SK-N-MC (cell line): ENCODE measurements at regions not wholly inside any gene's neighbourhood (a gene's known extent, or its start where the extent isn't known, plus 50 kb on each side); places are given as distances from the start of the nearest gene placed in this dataset.

Experiments
- DNase-seq: peaks from one replicate; pipeline ENCODE4 v3.0.0-alpha.2; 2011; ENCODE audit warnings: low read depth, low spot score
- H3K27ac ChIP-seq: fragments of 200-600 bp; sonication (generic); 2 replicates; pipeline ENCODE4 v1.5.1; 2016; ENCODE audit warnings: mixed run types
- H3K36me3 ChIP-seq: fragments of 200-600 bp; sonication (generic); 2 replicates; pipeline ENCODE4 v1.6.1; 2017; ENCODE audit warnings: antibody characterized with exemption, low read length, mixed read lengths; ENCODE audit not compliant: insufficient read depth
- H3K4me3 ChIP-seq: fragments of 200-600 bp; sonication (generic); 2 replicates; pipeline ENCODE4 v1.5.1; 2016
- H3K9ac ChIP-seq: fragments of 200-600 bp; sonication (generic); 2 replicates; pipeline ENCODE4 v1.8.0; 2017; ENCODE audit warnings: mixed run types, mixed read lengths; ENCODE audit not compliant: insufficient read length
- H3K9me3 ChIP-seq: fragments of 200-600 bp; sonication (generic); 2 replicates; pipeline ENCODE4 v1.6.1; 2017; ENCODE audit warnings: low read depth, mild to moderate bottlenecking, antibody characterized with exemption, low read length, moderate library complexity, mixed read lengths
- EZH2 ChIP-seq: fragments of 200-600 bp; sonication (generic); IDR thresholded peaks from one replicate; pipeline ENCODE4 v1.6.1; 2017; ENCODE audit warnings: antibody characterized with exemption
- FOXP2 ChIP-seq: optimal IDR thresholded peaks from 2 replicates; pipeline ENCODE3; 2011; ENCODE audit warnings: mild to moderate bottlenecking, moderate library complexity; ENCODE audit not compliant: insufficient read depth; ENCODE audit errors: extremely low read length, control extremely low read depth
- POLR2AphosphoS5 ChIP-seq: IDR thresholded peaks from 2 replicates; pipeline ENCODE4 v1.6.1; 2012; ENCODE audit warnings: mild to moderate bottlenecking, low read depth, low read length, borderline replicate concordance

GRCh38 chr9:94017939-94018531 lies 62.9 kb upstream of the BARX1 start:
- no peaks in the 10 kb centered on the region for H3K36me3 ChIP-seq
- TF ChIP-seq FOXP2 (no peak), POLR2AphosphoS5 (no peak), EZH2 (no peak)
- no peak overlapping the region for H3K9ac ChIP-seq
- no peak overlapping the region for H3K4me3 ChIP-seq
- H3K27ac ChIP-seq, result no peak overlapping the region
- no peak for DNase-seq
- no peaks in the 10 kb centered on the region for H3K9me3 ChIP-seq

DNA sequence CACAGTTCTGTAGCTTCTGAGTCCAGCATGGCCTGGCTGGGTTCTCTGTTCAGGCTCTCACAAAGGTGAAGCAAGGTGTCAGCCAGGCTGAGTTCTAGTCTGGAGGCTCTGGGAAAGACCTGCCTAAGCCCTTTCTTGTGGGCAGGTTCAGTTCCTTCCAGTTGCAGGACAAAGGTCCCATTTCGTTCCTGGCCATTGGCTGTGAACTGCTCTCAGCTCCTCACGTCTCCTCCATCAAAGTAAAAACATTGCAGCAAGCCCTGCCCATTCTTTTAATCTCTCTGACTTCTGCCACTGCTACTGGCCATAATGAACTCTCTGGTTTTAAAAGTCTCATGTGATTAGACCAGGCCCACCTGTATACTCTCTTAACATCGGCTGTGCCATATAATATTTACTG lies 61.6 kb upstream of the BARX1 start:
- no peak for DNase-seq
- Histone ChIP-seq H3K27ac (no peak overlapping the region), H3K36me3 (no peaks in the 10 kb centered on the region), H3K4me3 (no peak overlapping the region), H3K9me3 (no peaks in the 10 kb centered on the region), H3K9ac (no peak overlapping the region)
- no peak for TF ChIP-seq POLR2AphosphoS5
- no peak for TF ChIP-seq FOXP2
- no peak for TF ChIP-seq EZH2

GRCh38 chr9:94014920-94015319 lies 59.8 kb upstream of the BARX1 start:
- Histone ChIP-seq H3K27ac (no peak overlapping the region), H3K4me3 (no peak overlapping the region), H3K9me3 (no peaks in the 10 kb centered on the region), H3K36me3 (no peaks in the 10 kb centered on the region), H3K9ac (no peak overlapping the region)
- DNase-seq, result no peak
- TF ChIP-seq EZH2 (no peak), POLR2AphosphoS5 (no peak), FOXP2 (no peak)

- TF ChIP-seq POLR2AphosphoS5, result no peak
- no peak for TF ChIP-seq FOXP2
- no peak for TF ChIP-seq EZH2
- H3K9me3 ChIP-seq, result no peaks in the 10 kb centered on the region
- DNase-seq, result no peak
Measured at GRCh38 chr9:94014066-94014654, 59.0 kb upstream of the BARX1 start.

DNA sequence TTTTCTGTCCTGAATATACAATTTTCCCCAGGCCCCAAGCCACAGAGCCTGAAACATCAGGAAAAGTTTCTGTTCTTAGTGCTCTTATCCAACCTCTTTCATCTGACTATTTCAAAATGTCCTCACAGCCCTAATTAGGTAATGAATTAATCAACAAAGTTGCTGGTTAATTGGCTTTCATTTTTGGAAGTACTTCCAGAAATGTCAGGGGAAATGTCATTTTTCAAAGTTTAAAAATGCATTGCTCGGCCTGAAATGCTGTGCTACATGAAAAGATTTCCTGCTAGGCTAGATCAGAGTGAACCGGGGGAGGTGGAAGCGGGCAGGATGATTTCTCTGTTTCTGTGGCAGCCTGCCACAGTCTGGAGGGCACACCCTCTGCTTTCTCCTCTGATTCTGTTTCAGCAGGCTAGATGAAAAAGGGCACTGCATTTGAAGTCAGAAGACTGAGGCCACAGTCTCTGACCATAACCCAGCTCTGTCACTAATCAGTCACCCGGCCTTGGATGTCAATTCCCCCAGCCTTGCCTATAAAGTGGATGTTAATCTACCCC lies 55.9 kb upstream of the BARX1 start:
- TF ChIP-seq POLR2AphosphoS5, result no peak
- TF ChIP-seq FOXP2, result no peak
- TF ChIP-seq EZH2, result no peak
- DNase-seq, result no peak

More at GRCh38 chr9:94014066-94014654, 59.0 kb upstream of the BARX1 start:
- Histone ChIP-seq H3K4me3 (no peak overlapping the region), H3K36me3 (no peaks in the 10 kb centered on the region), H3K9ac (no peak overlapping the region), H3K27ac (no peak overlapping the region)

DNA sequence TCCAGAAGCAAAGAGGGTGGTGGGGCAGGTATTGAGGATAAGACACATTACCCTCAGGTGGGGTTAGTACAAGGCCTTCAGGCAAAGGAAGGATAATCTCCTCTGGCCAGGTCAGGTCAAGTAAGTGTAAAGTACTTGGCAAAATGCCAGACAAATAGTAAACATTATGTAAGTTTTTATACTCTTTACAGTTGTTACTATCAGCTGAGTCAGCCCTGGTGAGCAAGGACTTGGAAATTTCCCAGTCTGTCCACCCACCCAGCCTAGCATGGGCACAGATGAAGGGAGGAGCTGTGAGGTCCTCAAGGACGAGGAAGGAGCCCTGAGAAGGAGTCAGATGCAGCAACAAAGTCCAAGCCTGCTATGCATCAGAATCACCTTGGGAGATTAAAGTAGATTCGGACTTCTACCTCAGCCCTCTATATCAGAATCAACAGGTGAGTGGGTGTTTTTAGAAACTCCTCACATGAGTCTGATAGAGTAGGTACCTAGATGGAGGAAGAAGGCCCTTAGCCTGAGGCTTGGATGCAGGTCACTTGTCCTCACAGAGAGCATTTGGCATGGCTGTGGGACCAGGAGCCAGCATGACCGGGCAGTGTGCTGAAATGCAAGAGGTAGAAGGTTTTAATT lies 50.2 kb upstream of the BARX1 start:
- Histone ChIP-seq H3K36me3 (no peaks in the 10 kb centered on the region), H3K9me3 (no peaks in the 10 kb centered on the region), H3K9ac (no peak overlapping the region), H3K27ac (no peak overlapping the region), H3K4me3 (no peak overlapping the region)
- no peak for DNase-seq
- TF ChIP-seq FOXP2 (no peak), POLR2AphosphoS5 (no peak), EZH2 (no peak)

More for the DNA sequence above, 55.9 kb upstream of the BARX1 start:
- Histone ChIP-seq H3K4me3 (no peak overlapping the region), H3K27ac (no peak overlapping the region), H3K36me3 (no peaks in the 10 kb centered on the region), H3K9ac (no peak overlapping the region), H3K9me3 (no peaks in the 10 kb centered on the region)
